ENCODE measurements at regions not wholly inside any gene's neighbourhood (a gene's known extent, or its start where the extent isn't known, plus 50 kb on each side); places are given as distances from the start of the nearest gene placed in this dataset.
"Not testable (repeated sequence)": the region's sequence is repeated elsewhere in the genome, so short reads cannot be mapped to it uniquely, and the experiment has no call there.

GRCh38 chr9:32894485-32894884, 106.9 kb downstream of the APTX start:
- not testable (repeated sequence) for DNase-seq

DNA sequence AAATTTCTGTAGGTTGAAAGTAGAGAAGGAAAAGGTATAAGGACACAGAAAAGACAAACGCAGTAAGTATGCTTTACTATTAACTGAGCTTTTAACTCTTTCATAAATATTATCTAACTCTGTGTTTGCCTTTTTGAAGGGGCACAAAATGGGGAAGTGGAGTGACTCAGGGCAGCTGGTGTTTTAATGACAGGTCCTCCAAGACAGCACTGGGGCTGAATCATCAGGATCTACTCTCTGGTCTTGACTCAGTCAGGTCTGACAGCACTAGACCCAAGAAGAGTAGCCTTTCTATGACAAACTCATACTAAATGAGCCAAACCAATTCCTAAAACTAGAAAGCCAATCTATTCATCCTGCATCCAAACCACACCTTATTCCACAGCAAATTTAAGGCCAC, 102.2 kb downstream of the APTX start:
- peak; percentile 93 for DNase-seq

- DNase-seq, result peak; percentile 57
These were observed 101.7 kb downstream of the APTX start for GRCh38 chr9:32899761-32900160.

DNA sequence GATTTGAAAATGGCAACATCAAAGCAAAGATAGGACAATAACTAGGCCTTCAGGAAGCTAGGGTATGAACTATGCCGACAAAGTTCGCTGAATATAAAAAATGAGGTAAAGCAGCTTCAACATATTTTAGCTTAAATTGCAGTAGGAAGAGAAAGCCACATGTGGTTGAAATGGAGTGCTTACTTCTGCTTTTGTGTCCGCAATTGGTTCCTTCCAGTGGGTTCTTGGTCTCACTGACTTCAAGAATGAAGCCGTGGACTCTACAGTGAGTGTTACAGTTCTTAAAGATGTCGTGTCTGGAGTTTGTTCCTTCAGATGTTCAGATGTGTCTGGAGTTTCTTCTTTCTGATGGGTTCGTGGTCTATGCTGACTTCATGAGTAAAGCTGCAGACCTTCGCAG, 95.2 kb downstream of the APTX start:
- DNase-seq, result peak; percentile 99

DNA sequence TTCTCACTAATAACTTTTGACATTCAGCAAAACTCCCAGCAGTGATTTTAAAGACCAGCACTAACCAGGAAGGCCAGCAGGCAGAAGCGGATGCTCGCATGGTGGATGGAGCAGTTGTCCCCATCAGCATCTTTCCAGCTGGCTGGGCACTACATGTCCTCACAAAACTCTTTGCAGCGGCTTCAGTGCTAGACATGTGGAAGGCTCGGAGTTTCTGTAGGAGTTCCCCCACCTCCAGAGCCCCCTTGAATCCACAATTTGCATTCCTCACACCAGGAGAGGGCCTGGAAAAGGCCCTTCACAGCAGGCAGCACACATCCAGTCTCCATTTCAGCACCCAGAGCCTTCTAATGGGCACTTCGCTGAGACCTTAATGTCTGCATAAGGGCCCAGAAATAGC, 85.6 kb downstream of the APTX start:
- no peak for DNase-seq

DNA sequence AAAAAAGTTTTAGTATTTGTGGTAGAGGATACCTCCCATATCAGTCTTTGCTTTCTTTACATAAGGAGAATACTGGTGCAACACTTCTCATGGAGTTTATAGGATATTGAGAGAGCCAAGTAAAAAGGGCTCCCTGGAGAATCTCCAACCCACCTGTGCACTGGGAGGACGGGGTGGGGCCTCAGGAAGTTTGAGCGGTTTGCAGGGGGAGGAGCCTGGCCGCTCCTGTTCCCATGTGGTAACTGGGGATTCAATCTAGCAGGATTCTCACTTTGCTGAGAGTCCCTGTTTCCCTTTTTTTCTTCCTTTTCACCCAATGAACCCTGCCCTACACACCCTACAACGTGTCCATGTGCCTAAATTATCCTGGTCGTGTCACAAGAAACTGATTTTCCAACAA, 82.8 kb downstream of the APTX start:
- no peak for DNase-seq
